ENCODE measurements at regions not wholly inside any gene's neighbourhood (a gene's known extent, or its start where the extent isn't known, plus 50 kb on each side); places are given as distances from the start of the nearest gene placed in this dataset.

DNA sequence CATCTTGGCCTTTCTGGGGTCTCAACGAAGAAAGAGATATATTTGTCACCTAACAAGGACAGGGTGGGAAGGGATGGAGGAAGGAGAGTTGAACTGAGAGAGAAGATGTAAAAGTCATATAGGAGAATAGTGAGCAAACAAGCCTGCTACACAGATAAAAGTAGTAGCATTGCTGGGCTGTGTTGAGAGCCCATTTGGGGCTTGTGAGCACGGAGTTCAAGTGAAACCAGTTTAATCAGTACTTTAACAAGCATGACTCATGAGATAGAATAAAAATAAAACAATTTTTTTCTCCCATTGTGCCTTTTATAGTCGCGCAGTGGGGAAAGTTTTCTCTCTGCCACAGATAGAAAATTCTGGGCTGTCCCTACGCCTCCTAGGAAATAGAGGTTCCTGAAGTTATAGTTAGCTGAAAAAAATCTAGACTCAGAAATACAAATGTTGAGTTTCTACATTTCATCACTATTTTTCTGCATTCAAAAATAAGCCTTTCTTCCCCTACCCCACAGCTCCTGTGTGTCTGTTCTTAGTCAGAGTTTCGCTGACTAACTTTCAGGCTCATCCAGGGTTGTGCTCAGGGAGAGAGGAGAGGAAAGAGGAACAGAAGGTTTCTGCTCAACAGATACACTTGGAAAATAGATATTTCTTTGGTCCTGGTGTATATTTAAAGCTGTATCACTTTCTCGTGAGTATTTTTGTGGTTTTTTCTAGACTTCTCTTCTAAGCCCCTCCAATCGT lies 395.8 kb upstream of the ADAMTSL1 start:
- TF ChIP-seq, protein P1, sequence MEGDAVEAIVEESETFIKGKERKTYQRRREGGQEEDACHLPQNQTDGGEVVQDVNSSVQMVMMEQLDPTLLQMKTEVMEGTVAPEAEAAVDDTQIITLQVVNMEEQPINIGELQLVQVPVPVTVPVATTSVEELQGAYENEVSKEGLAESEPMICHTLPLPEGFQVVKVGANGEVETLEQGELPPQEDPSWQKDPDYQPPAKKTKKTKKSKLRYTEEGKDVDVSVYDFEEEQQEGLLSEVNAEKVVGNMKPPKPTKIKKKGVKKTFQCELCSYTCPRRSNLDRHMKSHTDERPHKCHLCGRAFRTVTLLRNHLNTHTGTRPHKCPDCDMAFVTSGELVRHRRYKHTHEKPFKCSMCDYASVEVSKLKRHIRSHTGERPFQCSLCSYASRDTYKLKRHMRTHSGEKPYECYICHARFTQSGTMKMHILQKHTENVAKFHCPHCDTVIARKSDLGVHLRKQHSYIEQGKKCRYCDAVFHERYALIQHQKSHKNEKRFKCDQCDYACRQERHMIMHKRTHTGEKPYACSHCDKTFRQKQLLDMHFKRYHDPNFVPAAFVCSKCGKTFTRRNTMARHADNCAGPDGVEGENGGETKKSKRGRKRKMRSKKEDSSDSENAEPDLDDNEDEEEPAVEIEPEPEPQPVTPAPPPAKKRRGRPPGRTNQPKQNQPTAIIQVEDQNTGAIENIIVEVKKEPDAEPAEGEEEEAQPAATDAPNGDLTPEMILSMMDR (IDR thresholded peaks at IDR 0.05; ENCODE audit: insufficient read depth, low read length, poor library complexity, severe bottlenecking): no peak
- TF ChIP-seq EZH2phosphoT487 (conservative IDR thresholded peaks at IDR 0.05; ENCODE audit: low read length): no peak

All from SU-DHL-6 (cell line).